Endodermal cell (in vitro differentiated cells): ENCODE measurements at regions not wholly inside any gene's neighbourhood (a gene's known extent, or its start where the extent isn't known, plus 50 kb on each side); places are given as distances from the start of the nearest gene placed in this dataset.

Experiments used
- DNase-seq: peaks from one replicate; pipeline ENCODE4 v3.0.0-alpha.2; 2017
- H3K27ac ChIP-seq: 2 replicates; pipeline ENCODE4 v1.5.1; 2013; ENCODE audit warnings: mild to moderate bottlenecking, low read depth, low read length, moderate library complexity
- H3K27me3 ChIP-seq: 2 replicates; pipeline ENCODE4 v1.6.1; 2013; ENCODE audit warnings: mild to moderate bottlenecking, low read length, moderate library complexity; ENCODE audit not compliant: insufficient read depth, control insufficient read depth, poor library complexity, severe bottlenecking
- H3K36me3 ChIP-seq: 2 replicates; pipeline ENCODE4 v1.7.0; 2013; ENCODE audit warnings: mild to moderate bottlenecking, low read length, moderate library complexity; ENCODE audit not compliant: control insufficient read depth, insufficient read depth
- H3K4me1 ChIP-seq: one replicate; pipeline ENCODE4 v1.7.0; 2013; ENCODE audit warnings: low read length; ENCODE audit not compliant: control insufficient read depth, insufficient read depth
- H3K4me3 ChIP-seq: 2 replicates; pipeline ENCODE4 v1.5.1; 2013; ENCODE audit warnings: mild to moderate bottlenecking, low read length, moderate library complexity
- H3K9ac ChIP-seq: 2 replicates; pipeline ENCODE4 v1.6.1; 2013; ENCODE audit warnings: mild to moderate bottlenecking, low read length, moderate library complexity; ENCODE audit not compliant: poor library complexity, severe bottlenecking; ENCODE audit errors: extremely low read depth
- H3K9me3 ChIP-seq: 2 replicates; pipeline ENCODE4 v1.6.1; 2013; ENCODE audit warnings: mild to moderate bottlenecking, low read length, moderate library complexity; ENCODE audit not compliant: control insufficient read depth
- H3K27ac Mint-ChIP-seq: 2 replicates; pipeline ENCODE4 v1.8.0; 2020; ENCODE audit warnings: mixed read lengths
- H3K27me3 Mint-ChIP-seq: 2 replicates; pipeline ENCODE4 v1.8.0; 2021; ENCODE audit warnings: mild to moderate bottlenecking, mixed read lengths; ENCODE audit not compliant: insufficient read depth
- H3K36me3 Mint-ChIP-seq: 2 replicates; pipeline ENCODE4 v1.8.0; 2020; ENCODE audit warnings: low read depth, mixed read lengths
- H3K4me1 Mint-ChIP-seq: 2 replicates; pipeline ENCODE4 v1.8.0; 2020; ENCODE audit warnings: mixed read lengths
- H3K4me3 Mint-ChIP-seq: 2 replicates; pipeline ENCODE4 v1.8.0; 2020; ENCODE audit warnings: mild to moderate bottlenecking, moderate library complexity, mixed read lengths
- H3K9me3 Mint-ChIP-seq: 2 replicates; pipeline ENCODE4 v1.8.0; 2020; ENCODE audit warnings: mild to moderate bottlenecking, mixed read lengths
- CTCF ChIP-seq: fragments of 200-600 bp; sonication (generic); conservative IDR thresholded peaks from 2 replicates; pipeline ENCODE4 v1.5.0; 2021; ENCODE audit warnings: antibody characterized with exemption, mild to moderate bottlenecking
- WGBS, 2 experiments: methylation state at CpG; one replicate each; pipeline versions ENCODE4 v1.1.5 to v1.1.7; 2013; ENCODE audit warnings: missing lambda C conversion rate in 2 of 2, mixed read lengths in 1 of 2; ENCODE audit not compliant: insufficient coverage in 1 of 2, insufficient read length in 1 of 2; 5-methylcytosine and 5-hydroxymethylcytosine counted together

- no peak for TF ChIP-seq CTCF
- 47 to 80% methylated on average over 3 to 4 of the region's 4 CpGs for WGBS, 2 experiments
- Mint-ChIP-seq H3K36me3 (no peaks in the 10 kb centered on the region), H3K4me1 (no peaks in the 10 kb centered on the region), H3K4me3 (no peak overlapping the region), H3K27me3 (no peaks in the 10 kb centered on the region), H3K9me3 (peaks cover 94% of the 10 kb centered on the region), H3K27ac (no peak overlapping the region)
- no peak overlapping the region for H3K9ac ChIP-seq
- H3K9me3 ChIP-seq, result peaks cover 90% of the 10 kb centered on the region
- no peak overlapping the region for H3K4me3 ChIP-seq
- no peaks in the 10 kb centered on the region for H3K4me1 ChIP-seq
- no peaks in the 10 kb centered on the region for H3K27me3 ChIP-seq
- no peak overlapping the region for H3K27ac ChIP-seq
- no peaks in the 10 kb centered on the region for H3K36me3 ChIP-seq
- DNase-seq, result no peak
Measured at GRCh38 chr17:27081002-27081638, 212.8 kb upstream of the WSB1 start.

- DNase-seq, result no peak
- Mint-ChIP-seq H3K27ac (no peak overlapping the region), H3K36me3 (no peaks in the 10 kb centered on the region), H3K9me3 (peaks cover 94% of the 10 kb centered on the region), H3K27me3 (no peaks in the 10 kb centered on the region), H3K4me3 (no peak overlapping the region), H3K4me1 (no peaks in the 10 kb centered on the region)
- Histone ChIP-seq H3K9ac (no peak overlapping the region), H3K36me3 (no peaks in the 10 kb centered on the region), H3K27me3 (no peaks in the 10 kb centered on the region), H3K9me3 (peaks cover 89% of the 10 kb centered on the region), H3K4me1 (no peaks in the 10 kb centered on the region), H3K27ac (no peak overlapping the region), H3K4me3 (no peak overlapping the region)
- no peak for TF ChIP-seq CTCF
- 68 to 78% methylated on average over 3 to 7 of the region's 7 CpGs for WGBS, 2 experiments
Measured at GRCh38 chr17:27082023-27082774, 211.7 kb upstream of the WSB1 start.

GRCh38 chr17:27082775-27083154 is 211.1 kb upstream of the WSB1 start:
- DNase-seq, result no peak
- Mint-ChIP-seq H3K4me1 (no peaks in the 10 kb centered on the region), H3K27ac (no peak overlapping the region), H3K4me3 (no peak overlapping the region), H3K27me3 (no peaks in the 10 kb centered on the region), H3K36me3 (no peaks in the 10 kb centered on the region), H3K9me3 (peaks cover 93% of the 10 kb centered on the region)
- WGBS, 2 experiments, result 87 to 91% methylated on average over 6 of the region's 6 CpGs
- no peak overlapping the region for H3K27ac ChIP-seq
- TF ChIP-seq CTCF, result no peak
- H3K27me3 ChIP-seq, result no peaks in the 10 kb centered on the region
- no peak overlapping the region for H3K9ac ChIP-seq
- no peak overlapping the region for H3K4me3 ChIP-seq
- no peaks in the 10 kb centered on the region for H3K4me1 ChIP-seq
- peaks cover 83% of the 10 kb centered on the region for H3K9me3 ChIP-seq
- no peaks in the 10 kb centered on the region for H3K36me3 ChIP-seq
